ENCODE measurements at regions not wholly inside any gene's neighbourhood (a gene's known extent, or its start where the extent isn't known, plus 50 kb on each side); places are given as distances from the start of the nearest gene placed in this dataset.

GRCh38 chr1:166328956-166329355 is 162.2 kb upstream of the FAM78B start:
- POLR2A ChIA-PET = no interaction called here
- Mint-ChIP-seq H3K36me3 (ENCODE audit: low read depth) (no peaks in the 10 kb centered on the region), H3K27ac (no peak overlapping the region), H3K9me3 (no peaks in the 10 kb centered on the region), H3K4me3 (no peak overlapping the region), H3K27me3 (peaks cover 2% of the 10 kb centered on the region), H3K4me1 (no peaks in the 10 kb centered on the region)
- no peak for DNase-seq
- CTCF ChIA-PET = no interaction called here

DNA sequence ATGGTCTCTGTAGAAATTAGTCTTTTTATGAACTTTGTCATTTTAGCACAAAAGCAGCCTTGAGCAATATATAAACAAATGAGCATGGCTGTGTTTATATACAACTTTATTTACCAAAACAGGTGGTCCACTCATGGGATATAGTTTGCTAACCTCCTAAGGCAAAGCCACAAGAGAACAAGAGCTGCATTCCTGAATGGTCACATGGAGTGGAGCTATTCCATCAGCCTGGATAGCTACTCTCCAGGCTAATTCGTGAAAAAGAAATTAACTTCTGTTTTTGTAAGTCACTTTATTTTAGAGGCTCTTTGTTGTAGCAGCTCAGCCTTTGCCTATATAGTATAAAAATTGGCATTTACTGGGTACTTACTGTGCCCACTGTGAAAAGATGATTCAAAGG is 163.3 kb upstream of the FAM78B start:
- Mint-ChIP-seq H3K27ac (no peak overlapping the region), H3K27me3 (peaks cover 4% of the 10 kb centered on the region), H3K4me1 (no peaks in the 10 kb centered on the region), H3K36me3 (ENCODE audit: low read depth) (no peaks in the 10 kb centered on the region), H3K4me3 (no peak overlapping the region), H3K9me3 (no peaks in the 10 kb centered on the region)
- CTCF ChIA-PET = no interaction called here
- POLR2A ChIA-PET = no interaction called here
- DNase-seq = no peak

GRCh38 chr1:166338105-166338504 is 171.3 kb upstream of the FAM78B start:
- H3K27me3 Mint-ChIP-seq = peaks cover 2% of the 10 kb centered on the region

GRCh38 chr1:166340709-166341108 is 173.9 kb upstream of the FAM78B start:
- no peaks in the 10 kb centered on the region for H3K27me3 Mint-ChIP-seq
- ChIA-PET CTCF (no interaction called here), POLR2A (no interaction called here)
- H3K4me1 Mint-ChIP-seq = no peaks in the 10 kb centered on the region
- H3K36me3 Mint-ChIP-seq (ENCODE audit: low read depth) = no peaks in the 10 kb centered on the region
- no peaks in the 10 kb centered on the region for H3K9me3 Mint-ChIP-seq
- no peak for DNase-seq
- H3K27ac Mint-ChIP-seq = no peak overlapping the region
- no peak overlapping the region for H3K4me3 Mint-ChIP-seq

More at GRCh38 chr1:166338105-166338504, 171.3 kb upstream of the FAM78B start:
- Mint-ChIP-seq H3K4me3 (no peak overlapping the region), H3K4me1 (no peaks in the 10 kb centered on the region), H3K36me3 (ENCODE audit: low read depth) (no peaks in the 10 kb centered on the region), H3K9me3 (no peaks in the 10 kb centered on the region), H3K27ac (no peak overlapping the region)
- POLR2A ChIA-PET = no interaction called here
- DNase-seq = no peak
- CTCF ChIA-PET = no interaction called here

- H3K27me3 Mint-ChIP-seq = no peaks in the 10 kb centered on the region
- no peaks in the 10 kb centered on the region for H3K4me1 Mint-ChIP-seq
- CTCF ChIA-PET = no interaction called here
- H3K4me3 Mint-ChIP-seq = no peak overlapping the region
- no peak overlapping the region for H3K27ac Mint-ChIP-seq
- POLR2A ChIA-PET = no interaction called here
- H3K9me3 Mint-ChIP-seq = no peaks in the 10 kb centered on the region
- H3K36me3 Mint-ChIP-seq (ENCODE audit: low read depth) = no peaks in the 10 kb centered on the region
- no peak for DNase-seq
Measured at GRCh38 chr1:166343276-166343675, 176.5 kb upstream of the FAM78B start.

DNA sequence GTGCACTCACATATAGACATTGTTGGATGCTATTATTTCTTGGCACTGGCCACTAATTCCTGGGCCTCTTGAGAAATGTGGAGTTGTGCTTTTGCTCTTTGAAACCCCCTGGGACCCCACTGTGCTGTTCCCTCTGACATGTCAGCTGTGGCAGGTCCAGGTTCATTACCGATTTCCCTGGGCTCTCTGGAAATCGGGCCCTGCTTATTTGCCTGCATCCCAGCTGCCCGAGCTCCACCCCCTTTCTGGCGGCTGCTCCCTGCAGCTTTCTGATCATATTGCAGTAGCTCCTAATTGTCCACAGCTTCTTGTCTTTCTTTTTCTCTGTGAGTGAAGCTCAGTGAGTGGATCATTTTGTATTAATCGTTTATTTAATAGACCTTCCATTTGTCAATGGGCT is 183.7 kb upstream of the FAM78B start:
- H3K27me3 Mint-ChIP-seq = no peaks in the 10 kb centered on the region
- no peak overlapping the region for H3K27ac Mint-ChIP-seq
- ChIA-PET CTCF (no interaction called here), POLR2A (no interaction called here)
- no peak overlapping the region for H3K4me3 Mint-ChIP-seq
- no peaks in the 10 kb centered on the region for H3K9me3 Mint-ChIP-seq
- no peaks in the 10 kb centered on the region for H3K4me1 Mint-ChIP-seq
- no peak for DNase-seq
- no peaks in the 10 kb centered on the region for H3K36me3 Mint-ChIP-seq (ENCODE audit: low read depth)

- no peaks in the 10 kb centered on the region for H3K9me3 Mint-ChIP-seq
- H3K27ac Mint-ChIP-seq = no peak overlapping the region
- CTCF ChIA-PET = no interaction called here
- no peaks in the 10 kb centered on the region for H3K4me1 Mint-ChIP-seq
- H3K36me3 Mint-ChIP-seq (ENCODE audit: low read depth) = no peaks in the 10 kb centered on the region
- no peak overlapping the region for H3K4me3 Mint-ChIP-seq
- POLR2A ChIA-PET = no interaction called here
- DNase-seq = no peak
- no peaks in the 10 kb centered on the region for H3K27me3 Mint-ChIP-seq
Measured at GRCh38 chr1:166351676-166352075, 184.9 kb upstream of the FAM78B start.

GRCh38 chr1:166353213-166353612 is 186.4 kb upstream of the FAM78B start:
- DNase-seq = no peak
- Mint-ChIP-seq H3K4me3 (no peak overlapping the region), H3K9me3 (no peaks in the 10 kb centered on the region), H3K36me3 (ENCODE audit: low read depth) (no peaks in the 10 kb centered on the region), H3K27ac (no peak overlapping the region), H3K4me1 (no peaks in the 10 kb centered on the region), H3K27me3 (no peaks in the 10 kb centered on the region)
- ChIA-PET POLR2A (no interaction called here), CTCF (no interaction called here)

DNA sequence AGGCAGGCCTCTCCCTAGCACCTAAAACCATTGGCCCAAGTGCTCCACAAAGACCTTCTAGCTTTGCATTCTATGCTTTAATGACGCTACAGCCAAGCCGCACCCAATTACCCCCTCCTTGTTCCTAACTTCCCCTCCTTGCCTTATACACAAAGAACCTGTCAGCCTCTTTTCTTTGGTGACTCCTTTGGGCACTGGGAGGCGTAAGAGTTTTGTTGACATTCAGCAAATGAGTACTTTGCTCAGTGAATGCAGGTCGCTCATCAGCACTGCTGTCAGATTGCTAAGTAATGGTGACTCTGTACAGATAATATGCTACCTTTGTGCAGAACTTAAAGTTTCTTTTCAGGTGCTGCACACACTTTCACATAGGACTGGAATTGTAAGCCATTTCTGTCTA is 187.6 kb upstream of the FAM78B start:
- H3K27ac Mint-ChIP-seq = no peak overlapping the region
- no peaks in the 10 kb centered on the region for H3K4me1 Mint-ChIP-seq
- ChIA-PET CTCF (no interaction called here), POLR2A (no interaction called here)
- no peak overlapping the region for H3K4me3 Mint-ChIP-seq
- no peaks in the 10 kb centered on the region for H3K27me3 Mint-ChIP-seq
- no peaks in the 10 kb centered on the region for H3K36me3 Mint-ChIP-seq (ENCODE audit: low read depth)
- H3K9me3 Mint-ChIP-seq = no peaks in the 10 kb centered on the region
- no peak for DNase-seq

- no peak for DNase-seq
- ChIA-PET CTCF (no interaction called here), POLR2A (no interaction called here)
- Mint-ChIP-seq H3K27me3 (peaks cover 4% of the 10 kb centered on the region), H3K9me3 (no peaks in the 10 kb centered on the region), H3K27ac (no peak overlapping the region), H3K36me3 (ENCODE audit: low read depth) (no peaks in the 10 kb centered on the region), H3K4me1 (no peaks in the 10 kb centered on the region), H3K4me3 (no peak overlapping the region)
Measured at GRCh38 chr1:166365081-166365480, 198.3 kb upstream of the FAM78B start.

- Mint-ChIP-seq H3K4me1 (no peaks in the 10 kb centered on the region), H3K4me3 (no peak overlapping the region), H3K27me3 (peaks cover 4% of the 10 kb centered on the region), H3K27ac (no peak overlapping the region), H3K36me3 (ENCODE audit: low read depth) (no peaks in the 10 kb centered on the region), H3K9me3 (no peaks in the 10 kb centered on the region)
- POLR2A ChIA-PET = no interaction called here
- no peak for DNase-seq
- CTCF ChIA-PET = no interaction called here
Measured at GRCh38 chr1:166368030-166368429, 201.2 kb upstream of the FAM78B start.

DNA sequence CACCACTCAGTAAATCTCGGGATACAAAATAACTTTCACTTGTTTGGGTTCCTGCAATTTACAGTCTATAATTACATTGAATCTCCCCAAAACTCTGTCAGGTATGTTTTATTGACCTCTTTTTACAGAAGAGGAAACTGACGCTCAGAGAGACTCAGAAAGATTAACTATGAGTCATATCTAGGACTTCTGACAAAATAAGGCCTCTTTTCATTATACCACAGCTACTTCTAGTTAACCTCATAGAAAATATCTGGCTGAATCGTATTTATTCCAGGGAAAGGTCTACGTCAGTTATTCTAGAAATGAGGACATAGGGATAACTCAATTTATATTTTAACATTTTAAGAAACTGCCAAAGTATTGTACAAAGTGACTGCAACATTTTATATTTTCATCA is 211.1 kb upstream of the FAM78B start:
- Mint-ChIP-seq H3K4me1 (no peaks in the 10 kb centered on the region), H3K9me3 (no peaks in the 10 kb centered on the region), H3K27ac (no peak overlapping the region), H3K4me3 (no peak overlapping the region), H3K36me3 (ENCODE audit: low read depth) (no peaks in the 10 kb centered on the region), H3K27me3 (peaks cover 5% of the 10 kb centered on the region)
- ChIA-PET CTCF (no interaction called here), POLR2A (no interaction called here)
- no peak for DNase-seq

GRCh38 chr1:166378805-166379204 is 212.0 kb upstream of the FAM78B start:
- ChIA-PET POLR2A (no interaction called here), CTCF (no interaction called here)
- Mint-ChIP-seq H3K4me1 (peaks cover 2% of the 10 kb centered on the region), H3K4me3 (no peak overlapping the region), H3K27ac (no peak overlapping the region), H3K36me3 (ENCODE audit: low read depth) (no peaks in the 10 kb centered on the region), H3K27me3 (peaks cover 5% of the 10 kb centered on the region), H3K9me3 (no peaks in the 10 kb centered on the region)
- no peak for DNase-seq

DNA sequence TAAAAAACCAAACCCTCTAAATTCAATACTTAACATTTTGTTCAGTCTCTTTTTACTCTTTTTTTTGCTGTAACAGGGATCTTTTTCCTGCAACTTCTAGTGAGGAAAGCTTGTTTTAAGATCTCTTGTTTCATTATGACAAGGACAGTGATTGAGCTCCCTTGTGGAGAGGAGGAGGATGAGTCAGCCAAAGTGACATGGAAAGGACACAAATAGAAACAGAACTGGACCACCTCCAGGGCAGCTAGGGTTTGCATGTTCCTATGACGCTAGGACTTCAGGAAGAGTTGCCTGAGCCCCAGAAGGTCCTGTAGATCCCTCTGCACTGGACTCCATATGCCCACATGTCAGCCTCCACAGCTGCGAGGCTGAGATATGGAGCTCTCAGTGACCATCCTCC is 212.6 kb upstream of the FAM78B start:
- DNase-seq = no peak
- no peak overlapping the region for H3K4me3 Mint-ChIP-seq

DNA sequence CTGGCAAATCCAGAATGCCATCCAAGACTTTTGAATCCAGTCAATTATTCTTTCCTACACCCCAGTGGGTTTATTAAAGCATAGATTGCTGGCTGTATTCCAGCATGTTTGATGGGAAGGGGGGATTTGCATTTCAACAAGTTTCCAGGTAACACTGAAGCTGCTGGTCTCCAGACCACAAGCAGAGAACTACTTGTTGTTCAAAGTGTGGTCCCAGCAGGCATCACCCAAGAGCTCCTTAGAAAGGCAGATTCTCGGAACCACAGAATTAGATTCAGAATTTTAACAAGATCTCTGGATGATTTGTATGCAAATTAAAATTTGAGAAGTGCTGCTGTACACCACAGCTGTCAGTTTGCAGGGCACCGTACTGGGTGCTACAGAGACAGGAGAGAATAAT is 216.3 kb upstream of the FAM78B start:
- ChIA-PET CTCF (no interaction called here), POLR2A (no interaction called here)
- no peak for DNase-seq
- Mint-ChIP-seq H3K27me3 (no peaks in the 10 kb centered on the region), H3K36me3 (ENCODE audit: low read depth) (no peaks in the 10 kb centered on the region), H3K4me3 (no peak overlapping the region), H3K9me3 (no peaks in the 10 kb centered on the region), H3K4me1 (peaks cover 2% of the 10 kb centered on the region), H3K27ac (no peak overlapping the region)

More for the DNA sequence above, 212.6 kb upstream of the FAM78B start:
- H3K4me1 Mint-ChIP-seq = peaks cover 2% of the 10 kb centered on the region
- H3K27ac Mint-ChIP-seq = no peak overlapping the region
- no peaks in the 10 kb centered on the region for H3K9me3 Mint-ChIP-seq
- ChIA-PET POLR2A (no interaction called here), CTCF (interaction anchor here (0.6 to 1.0 kb wide), 2 partner anchors 65 to 100 kb away, joined by 3 read pairs; no protein-coding TSS in a partner anchor)
- H3K36me3 Mint-ChIP-seq (ENCODE audit: low read depth) = no peaks in the 10 kb centered on the region
- H3K27me3 Mint-ChIP-seq = peaks cover 5% of the 10 kb centered on the region
